Stomach (tissue), 4 donors: ENCODE measurements at regions not wholly inside any gene's neighbourhood (a gene's known extent, or its start where the extent isn't known, plus 50 kb on each side); places are given as distances from the start of the nearest gene placed in this dataset.

ENCODE experiments used
- CTCF ChIP-seq, 7 experiments: fragments of 450-650 bp in 4 of 7; fragments of 200-600 bp in 3 of 7; sonication (generic) in 3 of 7; IDR thresholded peaks; one replicate each; pipeline ENCODE4 v1.5.1; 2016 to 2019; ENCODE audit warnings: antibody characterized with exemption in 7 of 7, control low read depth in 2 of 7, mild to moderate bottlenecking in 1 of 7
- POLR2AphosphoS5 ChIP-seq, 3 donors: sonication (generic); formaldehyde crosslinking; IDR thresholded peaks; one replicate each; pipeline ENCODE4 v1.6.1; 2016; ENCODE audit warnings: antibody characterized with exemption in 3 of 3

- TF ChIP-seq POLR2AphosphoS5 (IDR thresholded peaks at IDR 0.05) (no peak), CTCF (IDR thresholded peaks at IDR 0.05) (no peak)
Measured at GRCh38 chr1:188295157-188295556, 1466.4 kb downstream of the PLA2G4A start.
